SK-N-MC (cell line): ENCODE measurements at regions not wholly inside any gene's neighbourhood (a gene's known extent, or its start where the extent isn't known, plus 50 kb on each side); places are given as distances from the start of the nearest gene placed in this dataset.

Experiments used
- DNase-seq: peaks from one replicate; pipeline ENCODE4 v3.0.0-alpha.2; 2011; ENCODE audit warnings: low read depth, low spot score
- H3K27ac ChIP-seq: fragments of 200-600 bp; sonication (generic); 2 replicates; pipeline ENCODE4 v1.5.1; 2016; ENCODE audit warnings: mixed run types
- H3K36me3 ChIP-seq: fragments of 200-600 bp; sonication (generic); 2 replicates; pipeline ENCODE4 v1.6.1; 2017; ENCODE audit warnings: antibody characterized with exemption, low read length, mixed read lengths; ENCODE audit not compliant: insufficient read depth
- H3K4me3 ChIP-seq: fragments of 200-600 bp; sonication (generic); 2 replicates; pipeline ENCODE4 v1.5.1; 2016
- H3K9ac ChIP-seq: fragments of 200-600 bp; sonication (generic); 2 replicates; pipeline ENCODE4 v1.8.0; 2017; ENCODE audit warnings: mixed run types, mixed read lengths; ENCODE audit not compliant: insufficient read length
- H3K9me3 ChIP-seq: fragments of 200-600 bp; sonication (generic); 2 replicates; pipeline ENCODE4 v1.6.1; 2017; ENCODE audit warnings: low read depth, mild to moderate bottlenecking, antibody characterized with exemption, low read length, moderate library complexity, mixed read lengths
- EZH2 ChIP-seq: fragments of 200-600 bp; sonication (generic); IDR thresholded peaks from one replicate; pipeline ENCODE4 v1.6.1; 2017; ENCODE audit warnings: antibody characterized with exemption
- FOXP2 ChIP-seq: optimal IDR thresholded peaks from 2 replicates; pipeline ENCODE3; 2011; ENCODE audit warnings: mild to moderate bottlenecking, moderate library complexity; ENCODE audit not compliant: insufficient read depth; ENCODE audit errors: extremely low read length, control extremely low read depth
- POLR2AphosphoS5 ChIP-seq: IDR thresholded peaks from 2 replicates; pipeline ENCODE4 v1.6.1; 2012; ENCODE audit warnings: mild to moderate bottlenecking, low read depth, low read length, borderline replicate concordance

- no peak for DNase-seq
- Histone ChIP-seq H3K27ac (no peak overlapping the region), H3K4me3 (no peak overlapping the region), H3K36me3 (no peaks in the 10 kb centered on the region), H3K9me3 (no peaks in the 10 kb centered on the region), H3K9ac (no peak overlapping the region)
- no peak for TF ChIP-seq EZH2
- no peak for TF ChIP-seq FOXP2
- no peak for TF ChIP-seq POLR2AphosphoS5
Measured at GRCh38 chr2:220215785-220216184, 588.4 kb downstream of the SLC4A3 start.

- Histone ChIP-seq H3K36me3 (no peaks in the 10 kb centered on the region), H3K4me3 (no peak overlapping the region), H3K9ac (no peak overlapping the region), H3K9me3 (no peaks in the 10 kb centered on the region), H3K27ac (no peak overlapping the region)
- TF ChIP-seq FOXP2 = no peak
- no peak for TF ChIP-seq POLR2AphosphoS5
- no peak for TF ChIP-seq EZH2
- no peak for DNase-seq
Measured at GRCh38 chr2:220219371-220219770, 591.9 kb downstream of the SLC4A3 start.

- DNase-seq = no peak
- Histone ChIP-seq H3K27ac (no peak overlapping the region), H3K9ac (no peak overlapping the region), H3K4me3 (no peak overlapping the region), H3K9me3 (no peaks in the 10 kb centered on the region), H3K36me3 (no peaks in the 10 kb centered on the region)
- TF ChIP-seq FOXP2 = no peak
- no peak for TF ChIP-seq EZH2
- no peak for TF ChIP-seq POLR2AphosphoS5
Measured at GRCh38 chr2:220220009-220220408, 592.6 kb downstream of the SLC4A3 start.

- TF ChIP-seq EZH2 = no peak
- TF ChIP-seq POLR2AphosphoS5 = no peak
- no peak for TF ChIP-seq FOXP2
- no peak overlapping the region for H3K27ac ChIP-seq
- H3K36me3 ChIP-seq = no peaks in the 10 kb centered on the region
- H3K4me3 ChIP-seq = no peak overlapping the region
- no peaks in the 10 kb centered on the region for H3K9me3 ChIP-seq
- DNase-seq = no peak
- H3K9ac ChIP-seq = no peak overlapping the region
Measured at GRCh38 chr2:220221992-220222391, 594.6 kb downstream of the SLC4A3 start.

- Histone ChIP-seq H3K27ac (peak overlapping the region; percentile 53; the same call in 1 of the 2 replicates), H3K9ac (no peak overlapping the region), H3K36me3 (no peaks in the 10 kb centered on the region), H3K4me3 (peak overlapping the region; percentile 49; the same call in 1 of the 2 replicates), H3K9me3 (no peaks in the 10 kb centered on the region)
- DNase-seq = peak; percentile 77
- TF ChIP-seq POLR2AphosphoS5 (peak; percentile 32; the same call in 1 of the 2 replicates), EZH2 (no peak), FOXP2 (no peak)
Measured at GRCh38 chr2:220224691-220225543, 597.5 kb downstream of the SLC4A3 start.

- no peak for DNase-seq
- Histone ChIP-seq H3K4me3 (no peak overlapping the region), H3K9me3 (no peaks in the 10 kb centered on the region), H3K27ac (no peak overlapping the region), H3K9ac (no peak overlapping the region), H3K36me3 (no peaks in the 10 kb centered on the region)
- TF ChIP-seq EZH2 (no peak), FOXP2 (no peak), POLR2AphosphoS5 (no peak)
Measured at GRCh38 chr2:220226076-220226475, 598.6 kb downstream of the SLC4A3 start.

GRCh38 chr2:220226546-220226945 lies 599.1 kb downstream of the SLC4A3 start:
- DNase-seq = no peak
- TF ChIP-seq POLR2AphosphoS5 (no peak), EZH2 (no peak)
- Histone ChIP-seq H3K9me3 (no peaks in the 10 kb centered on the region), H3K36me3 (no peaks in the 10 kb centered on the region), H3K27ac (no peak overlapping the region), H3K9ac (no peak overlapping the region), H3K4me3 (no peak overlapping the region)

GRCh38 chr2:220227266-220227920 lies 600.0 kb downstream of the SLC4A3 start:
- Histone ChIP-seq H3K4me3 (no peak overlapping the region), H3K27ac (peak overlapping the region; percentile 20; the same call in 1 of the 2 replicates), H3K9me3 (no peaks in the 10 kb centered on the region), H3K9ac (no peak overlapping the region), H3K36me3 (no peaks in the 10 kb centered on the region)
- no peak for TF ChIP-seq EZH2
- TF ChIP-seq POLR2AphosphoS5 = no peak
- no peak for TF ChIP-seq FOXP2
- DNase-seq = no peak
